ENCODE measurements at regions not wholly inside any gene's neighbourhood (a gene's known extent, or its start where the extent isn't known, plus 50 kb on each side); places are given as distances from the start of the nearest gene placed in this dataset.
"Not testable (repeated sequence)": the region's sequence is repeated elsewhere in the genome, so short reads cannot be mapped to it uniquely, and the experiment has no call there.

DNA sequence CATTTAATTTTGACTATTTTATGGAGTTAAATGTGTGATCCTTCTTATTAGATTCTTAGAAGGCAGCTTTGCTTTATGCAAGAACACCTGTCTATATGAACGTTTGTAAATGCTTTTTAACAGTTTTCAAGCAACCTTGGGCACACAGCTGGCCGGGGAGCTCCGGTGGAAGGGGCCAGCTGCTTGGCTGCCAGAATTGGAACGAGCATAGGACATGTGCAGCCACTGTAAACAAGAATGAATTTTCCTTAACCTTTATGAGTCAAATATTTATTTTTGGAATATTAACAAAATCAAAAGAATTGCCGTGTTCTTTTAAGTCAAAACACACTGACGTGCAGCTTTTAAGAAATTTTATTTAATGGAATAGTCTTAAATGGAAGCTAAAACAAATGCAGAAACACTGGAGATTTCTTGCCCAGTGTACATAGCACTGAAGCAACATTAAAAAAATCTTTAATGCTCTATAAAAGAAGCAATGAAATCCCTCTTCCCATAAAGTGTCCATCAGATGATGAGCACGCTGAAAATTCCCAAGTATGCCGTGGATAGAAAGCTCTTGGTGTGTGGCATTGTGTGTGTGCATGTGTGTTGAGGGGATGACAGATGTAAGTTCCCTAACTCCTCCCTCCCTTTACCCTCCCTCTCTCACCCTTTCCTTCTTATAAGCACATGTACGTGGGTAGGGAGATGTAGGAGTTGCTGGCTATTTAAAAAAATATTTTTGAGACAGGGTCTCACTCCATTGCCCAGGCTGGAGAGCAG lies 208.9 kb upstream of the EXOC2 start:
- DNase-seq (no peak), ATAC-seq (no peak)
- intact Hi-C loops (cut with DNase I), result no loop called here

DNA sequence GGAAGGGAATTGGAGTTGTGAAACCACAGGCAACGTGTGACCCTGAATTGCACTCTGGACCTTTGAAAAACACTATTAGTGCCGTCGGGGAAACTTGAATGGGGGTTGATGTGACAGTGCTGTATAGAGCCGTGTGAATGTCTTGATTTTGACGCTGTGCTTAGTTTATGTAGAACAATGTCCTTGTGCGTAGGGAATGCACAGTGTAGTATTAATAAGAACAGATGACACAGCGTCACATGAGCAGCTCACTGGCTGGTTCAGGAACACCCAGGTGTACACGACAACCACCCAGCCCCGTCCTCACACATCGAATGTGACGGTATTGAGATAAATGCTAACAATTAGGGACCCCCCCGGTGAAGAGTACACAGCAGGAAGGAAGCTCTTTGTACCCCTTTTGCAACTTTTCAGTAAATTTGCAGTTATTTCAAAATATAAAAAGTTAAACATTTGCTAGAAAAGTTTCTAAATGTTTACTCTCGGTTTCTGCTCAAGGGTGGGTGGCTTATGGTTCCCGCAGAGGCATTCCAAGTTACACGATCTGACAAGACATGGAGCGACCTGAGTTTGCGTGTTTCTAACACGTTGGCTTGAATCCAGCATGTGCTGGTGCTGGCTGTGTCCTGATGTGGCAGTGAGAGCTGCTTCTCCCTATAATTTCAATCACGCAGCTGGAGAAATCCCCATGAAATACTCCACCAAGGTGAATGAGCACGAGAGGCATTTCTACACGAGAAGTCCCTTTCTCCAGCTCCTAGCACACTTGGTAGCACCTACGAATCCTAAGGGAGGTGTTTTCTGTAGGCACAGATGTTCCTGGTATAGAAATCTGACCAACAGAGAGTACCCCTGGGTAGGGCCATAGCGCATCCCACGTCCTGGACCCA lies 208.0 kb upstream of the EXOC2 start:
- intact Hi-C loops (cut with DNase I), result no loop called here
- DNase-seq (no peak), ATAC-seq (no peak)

GRCh38 chr6:897528-898207 lies 204.7 kb upstream of the EXOC2 start:
- DNase-seq, result no peak
- no peak for ATAC-seq
- intact Hi-C loops (cut with DNase I), result no loop called here

- intact Hi-C loops (cut with DNase I), result no loop called here
- DNase-seq (no peak), ATAC-seq (no peak)
Observed at GRCh38 chr6:894274-894673, 201.3 kb upstream of the EXOC2 start.

- intact Hi-C loops (cut with DNase I), result no loop called here
- DNase-seq, result no peak
- no peak for ATAC-seq
Observed at GRCh38 chr6:890995-891394, 198.1 kb upstream of the EXOC2 start.

DNA sequence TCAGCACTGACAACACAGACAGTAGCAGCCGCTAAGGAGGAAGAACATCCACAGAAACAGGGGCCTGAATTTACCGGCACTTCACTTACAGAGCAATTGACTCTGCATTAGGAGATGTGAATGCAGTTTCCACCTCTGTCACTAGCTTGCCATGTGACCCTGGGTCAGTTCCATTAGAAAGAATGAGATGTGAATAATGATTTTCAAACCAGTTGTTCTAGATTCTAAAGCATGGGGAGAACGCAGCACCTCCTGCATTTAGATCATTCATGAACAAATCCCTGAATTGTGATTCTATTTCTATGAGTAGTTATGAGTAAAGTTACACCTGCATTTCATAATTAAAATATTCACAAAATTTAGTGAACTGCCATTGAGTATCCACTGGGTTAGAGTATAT lies 197.3 kb upstream of the EXOC2 start:
- no peak for DNase-seq
- no peak for ATAC-seq
- intact Hi-C loops (cut with DNase I), result no loop called here

DNA sequence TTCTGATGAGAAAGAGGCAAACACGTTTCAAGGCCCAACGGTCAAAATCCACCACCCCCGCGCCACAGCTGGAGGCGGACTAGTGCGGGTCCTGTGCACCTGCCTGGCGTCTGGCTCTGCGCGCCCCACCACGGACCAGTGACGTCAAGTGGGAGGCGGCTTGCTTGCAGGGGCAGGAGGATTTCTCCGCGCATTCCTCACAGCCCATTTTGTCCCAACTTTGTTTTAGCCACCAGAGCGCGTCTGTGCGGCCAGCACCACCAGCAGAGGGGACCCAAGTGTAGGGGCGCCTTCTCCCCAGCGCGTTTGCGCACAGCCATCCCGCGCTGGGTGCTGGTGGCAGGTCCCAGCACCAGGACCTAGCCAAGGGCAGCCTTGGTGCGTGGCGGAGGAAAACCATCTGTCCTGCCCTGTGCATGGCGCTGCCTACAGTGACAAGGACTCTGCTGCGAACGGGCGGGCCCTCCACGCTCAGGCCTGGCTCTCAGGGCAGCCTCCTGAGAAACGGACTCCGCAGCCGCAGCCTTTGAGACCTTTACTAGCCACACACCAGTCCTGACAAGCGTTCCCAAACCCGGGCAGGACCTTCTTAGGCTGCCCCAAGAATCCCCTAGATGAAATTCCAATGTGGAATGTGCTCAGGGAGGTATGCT lies 194.8 kb upstream of the EXOC2 start:
- intact Hi-C loops (cut with DNase I), result no loop called here
- ATAC-seq (no peak), DNase-seq (no peak)

DNA sequence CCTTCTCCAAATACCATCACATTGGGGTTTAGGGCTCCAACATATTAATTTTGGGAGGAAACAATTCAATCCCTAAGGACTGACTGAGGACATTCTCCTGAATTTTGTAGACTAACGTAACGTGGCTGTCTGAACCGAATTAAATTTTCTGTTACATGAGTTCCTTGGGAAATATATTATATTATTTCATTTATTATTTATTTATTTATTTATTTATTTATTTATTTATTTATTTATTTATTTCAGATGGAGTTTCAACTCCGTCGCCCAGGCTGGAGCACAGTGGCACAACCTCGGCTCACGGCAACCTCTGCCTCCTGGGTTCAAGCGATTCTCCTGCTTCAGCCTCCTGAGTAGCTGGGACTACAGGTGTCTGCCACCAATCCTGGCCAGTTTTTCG lies 193.2 kb upstream of the EXOC2 start:
- intact Hi-C loops (cut with DNase I); DNase-seq; ATAC-seq: not testable (repeated sequence)

DNA sequence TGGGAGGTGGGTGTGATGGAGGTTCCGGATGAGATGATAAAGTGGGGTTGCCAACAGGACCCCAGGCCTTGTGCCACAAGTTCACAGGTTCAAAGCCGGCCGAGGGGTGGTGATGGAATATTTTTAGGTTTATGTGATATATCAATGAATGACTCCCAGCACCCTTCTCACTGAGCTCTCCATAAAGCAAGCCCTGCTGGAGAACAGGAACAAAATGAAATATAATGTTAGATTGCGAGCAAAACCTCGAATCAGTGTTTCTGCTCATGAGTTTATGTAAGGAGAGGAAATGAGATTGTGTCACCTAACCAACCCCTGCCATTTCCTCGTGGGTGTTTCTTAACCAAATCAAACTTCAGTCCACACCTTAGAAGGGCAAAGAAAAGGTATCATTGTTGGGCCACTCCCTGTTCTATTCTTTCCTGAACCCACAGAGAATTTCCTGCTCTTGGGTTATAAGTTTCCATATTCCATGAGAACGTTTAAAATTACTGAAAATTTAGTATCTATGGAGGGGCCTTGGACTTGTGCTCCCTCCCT lies 192.2 kb upstream of the EXOC2 start:
- no peak for ATAC-seq
- DNase-seq, result no peak
- intact Hi-C loops (cut with DNase I), result no loop called here

DNA sequence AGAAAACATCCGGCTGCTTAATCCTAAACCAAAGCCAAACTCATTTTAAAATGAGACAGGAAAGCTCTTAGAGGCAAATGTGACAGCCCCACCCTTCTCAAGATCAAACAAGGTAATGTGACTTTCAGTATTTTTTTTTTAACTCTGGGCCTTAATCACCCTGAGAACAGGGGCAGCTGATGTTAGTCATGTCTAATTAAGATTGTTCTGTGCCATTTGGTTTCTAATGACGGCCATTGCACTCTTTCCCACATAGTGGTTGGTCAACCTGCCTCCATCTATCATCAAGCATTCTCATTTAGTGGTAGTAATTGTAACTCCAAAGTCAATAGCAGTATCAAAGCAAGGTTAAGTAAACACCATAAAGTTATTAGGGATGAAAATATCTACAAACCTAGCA lies 191.6 kb upstream of the EXOC2 start:
- intact Hi-C loops (cut with DNase I), result no loop called here
- no peak for ATAC-seq
- DNase-seq, result no peak

GRCh38 chr6:882084-882598 lies 189.2 kb upstream of the EXOC2 start:
- ATAC-seq, result no peak
- no peak for DNase-seq
- intact Hi-C loops (cut with DNase I), result no loop called here

DNA sequence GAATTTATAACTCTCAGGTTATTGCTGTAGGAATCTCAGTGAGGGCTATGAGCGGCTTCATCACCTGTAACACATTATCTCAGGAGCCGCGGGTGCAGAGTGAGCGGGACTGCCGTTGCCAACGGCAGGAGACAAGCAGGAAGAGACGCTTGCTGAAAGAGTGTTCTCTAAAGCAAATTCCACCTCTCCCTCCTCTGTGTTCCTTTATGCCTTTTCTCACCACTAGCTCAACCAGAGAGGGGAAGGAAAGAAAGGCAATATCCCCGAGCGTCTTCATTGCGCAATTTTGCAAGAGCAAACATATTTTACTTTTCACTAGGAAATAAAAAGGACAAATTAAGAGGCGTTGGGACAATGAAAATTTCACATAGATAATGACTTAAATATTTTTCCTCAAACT lies 185.2 kb upstream of the EXOC2 start:
- DNase-seq, result no peak
- intact Hi-C loops (cut with DNase I), result no loop called here
- ATAC-seq, result no peak

- intact Hi-C loops (cut with DNase I), result no loop called here
- no peak for ATAC-seq
- DNase-seq, result no peak
Observed at GRCh38 chr6:875012-875411, 182.1 kb upstream of the EXOC2 start.

DNA sequence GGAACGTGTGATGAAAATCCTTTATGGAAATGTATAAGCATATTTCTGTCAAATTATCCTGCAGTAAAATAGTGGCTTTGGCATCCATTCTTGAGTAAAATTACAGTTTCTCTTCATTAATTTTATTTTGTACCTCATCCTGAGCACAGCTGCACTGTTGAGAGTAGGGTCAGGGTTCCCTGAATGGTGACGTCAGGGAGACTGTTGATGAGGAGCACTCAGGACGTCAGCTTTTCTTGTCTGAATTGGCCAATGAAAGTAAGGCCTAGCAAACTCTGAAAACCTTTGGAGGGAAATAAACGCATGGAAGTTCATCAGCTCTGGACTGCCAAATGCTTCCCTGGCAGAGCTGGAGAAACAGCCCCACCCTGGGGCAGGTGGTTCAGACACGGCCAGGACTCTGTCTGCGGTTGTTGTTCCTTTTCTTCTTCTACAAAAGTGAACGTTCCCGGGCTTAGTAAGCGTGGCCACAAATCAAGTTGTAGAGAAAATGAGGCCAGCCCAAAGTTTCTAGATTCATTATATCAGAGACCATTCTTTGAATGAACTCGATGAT lies 179.7 kb upstream of the EXOC2 start:
- intact Hi-C loops (cut with DNase I), result no loop called here
- no peak for ATAC-seq
- no peak for DNase-seq

- ATAC-seq (no peak), DNase-seq (no peak)
- intact Hi-C loops (cut with DNase I), result no loop called here
Observed at GRCh38 chr6:871503-871902, 178.6 kb upstream of the EXOC2 start.

- intact Hi-C loops (cut with DNase I), result no loop called here
- DNase-seq (no peak), ATAC-seq (no peak)
Observed at GRCh38 chr6:870096-870495, 177.2 kb upstream of the EXOC2 start.

DNA sequence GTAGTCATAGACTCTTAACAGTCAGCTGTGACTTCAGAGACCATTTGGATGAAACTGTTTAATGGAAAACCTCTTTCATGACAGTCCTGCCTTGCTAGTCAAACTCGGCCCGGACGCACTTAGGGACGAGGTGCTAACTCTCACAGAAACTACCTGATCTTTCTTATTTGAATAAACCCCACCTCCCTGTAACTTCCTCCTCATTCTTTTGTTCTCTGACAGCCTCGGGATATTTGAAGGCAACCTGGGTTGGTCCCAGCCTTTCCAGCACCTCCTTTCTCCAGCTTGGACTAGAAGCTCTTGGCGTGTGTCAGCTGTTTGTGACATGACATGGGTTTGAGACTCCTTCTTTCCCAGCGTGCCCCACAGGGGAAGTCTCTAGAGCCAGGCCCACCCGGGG lies 175.3 kb upstream of the EXOC2 start:
- ATAC-seq, result no peak
- intact Hi-C loops (cut with DNase I), result no loop called here
- no peak for DNase-seq

DNA sequence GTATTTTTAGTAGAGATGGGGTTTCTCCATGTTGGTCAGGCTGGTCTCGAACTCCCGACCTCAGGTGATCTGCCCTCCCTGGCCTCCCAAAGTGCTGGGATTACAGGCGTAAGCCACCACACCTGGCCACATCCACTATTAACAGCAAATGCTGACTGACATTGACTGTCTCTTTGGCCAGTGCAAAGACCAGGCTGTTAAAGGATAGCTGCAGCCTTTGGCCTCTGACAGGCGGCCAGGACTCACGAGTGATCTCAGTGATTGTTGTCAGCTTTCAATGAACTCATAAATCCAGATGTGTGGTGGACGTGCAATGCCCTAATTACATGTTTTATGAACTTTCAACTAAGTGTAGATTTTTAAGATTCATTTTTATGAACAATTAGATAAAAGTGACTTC lies 174.4 kb upstream of the EXOC2 start:
- DNase-seq (no peak), ATAC-seq (no peak)
- intact Hi-C loops (cut with DNase I), result no loop called here

- ATAC-seq (no peak), DNase-seq (no peak)
- intact Hi-C loops (cut with DNase I), result no loop called here
Observed at GRCh38 chr6:866316-866715, 173.4 kb upstream of the EXOC2 start.

Measured in left cardiac atrium (tissue), 4 donors.